ENCODE measurements at regions not wholly inside any gene's neighbourhood (a gene's known extent, or its start where the extent isn't known, plus 50 kb on each side); places are given as distances from the start of the nearest gene placed in this dataset.
"Not testable (repeated sequence)": the region's sequence is repeated elsewhere in the genome, so short reads cannot be mapped to it uniquely, and the experiment has no call there.

DNA sequence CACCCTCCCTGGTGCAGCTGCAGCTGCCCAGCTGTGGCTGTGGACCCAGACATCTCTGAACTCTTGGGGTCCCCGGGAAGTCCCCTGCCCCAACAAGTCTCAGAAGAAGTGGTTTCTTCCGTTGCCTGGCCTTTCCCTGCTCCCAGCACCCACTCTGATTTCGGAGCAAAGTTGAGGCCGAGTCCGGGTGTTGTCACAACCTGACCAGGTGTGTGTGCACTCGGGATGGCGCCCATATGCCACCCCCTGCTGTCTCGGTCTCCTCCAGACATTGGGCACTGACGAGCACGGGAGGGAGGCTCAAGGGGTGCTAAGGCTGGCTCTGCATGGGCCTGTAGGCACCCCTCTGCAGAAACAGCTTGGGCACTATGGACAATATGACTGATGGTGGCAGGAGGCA lies 1055.3 kb downstream of the REEP3 start:
- no peaks in the 10 kb centered on the region for H3K27me3 ChIP-seq (ENCODE audit: control insufficient read depth, insufficient read depth, low read length)
- H3K4me1 ChIP-seq (ENCODE audit: control insufficient read depth, insufficient read depth, low read length): no peaks in the 10 kb centered on the region
- H3K9ac ChIP-seq (ENCODE audit: low read length): no peak overlapping the region

GRCh38 chr10:64578757-64579156 lies 1057.6 kb downstream of the REEP3 start:
- not testable (repeated sequence) for H3K27me3 ChIP-seq (ENCODE audit: control insufficient read depth, insufficient read depth, low read length); H3K4me1 ChIP-seq (ENCODE audit: control insufficient read depth, insufficient read depth, low read length); H3K27ac ChIP-seq (ENCODE audit: low read depth, low read length); H3K36me3 ChIP-seq (ENCODE audit: control insufficient read depth, insufficient read depth, low read length); H3K4me3 ChIP-seq (ENCODE audit: low read length); H3K9ac ChIP-seq (ENCODE audit: low read length)

More for the DNA sequence above, 1055.3 kb downstream of the REEP3 start:
- no peak overlapping the region for H3K4me3 ChIP-seq (ENCODE audit: low read length)
- no peak overlapping the region for H3K27ac ChIP-seq (ENCODE audit: low read depth, low read length)
- H3K36me3 ChIP-seq (ENCODE audit: control insufficient read depth, insufficient read depth, low read length): no peaks in the 10 kb centered on the region

GRCh38 chr10:64586934-64587503 lies 1065.8 kb downstream of the REEP3 start:
- Histone ChIP-seq H3K27me3 (ENCODE audit: control insufficient read depth, insufficient read depth, low read length) (no peaks in the 10 kb centered on the region), H3K9ac (ENCODE audit: low read length) (no peak overlapping the region), H3K27ac (ENCODE audit: low read depth, low read length) (no peak overlapping the region), H3K4me1 (ENCODE audit: control insufficient read depth, insufficient read depth, low read length) (no peaks in the 10 kb centered on the region), H3K36me3 (ENCODE audit: control insufficient read depth, insufficient read depth, low read length) (no peaks in the 10 kb centered on the region), H3K4me3 (ENCODE audit: low read length) (no peak overlapping the region)

- Histone ChIP-seq H3K27me3 (ENCODE audit: control insufficient read depth, insufficient read depth, low read length) (no peaks in the 10 kb centered on the region), H3K27ac (ENCODE audit: low read depth, low read length) (no peak overlapping the region), H3K9ac (ENCODE audit: low read length) (no peak overlapping the region), H3K36me3 (ENCODE audit: control insufficient read depth, insufficient read depth, low read length) (no peaks in the 10 kb centered on the region), H3K4me3 (ENCODE audit: low read length) (no peak overlapping the region), H3K4me1 (ENCODE audit: control insufficient read depth, insufficient read depth, low read length) (no peaks in the 10 kb centered on the region)
Measured at GRCh38 chr10:64594072-64594471, 1072.9 kb downstream of the REEP3 start.

DNA sequence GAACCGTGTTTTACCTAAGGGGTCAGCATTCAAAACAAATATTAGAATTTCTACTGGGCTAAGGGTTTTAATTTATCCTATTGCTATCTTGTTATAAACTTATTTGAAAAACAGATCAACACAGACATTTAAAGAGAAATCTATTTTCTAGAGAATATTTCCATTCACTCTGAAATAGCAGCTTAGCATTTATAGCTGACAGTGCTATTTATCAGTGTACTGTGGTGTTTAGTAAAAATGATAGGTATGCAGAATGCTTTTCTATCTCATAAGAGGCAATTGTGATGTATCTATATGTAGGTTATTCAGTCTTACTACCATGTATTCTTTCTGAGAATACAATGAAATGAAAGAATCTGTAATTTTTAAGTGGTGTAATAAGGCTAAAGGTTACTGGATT lies 1077.4 kb downstream of the REEP3 start:
- Histone ChIP-seq H3K27me3 (ENCODE audit: control insufficient read depth, insufficient read depth, low read length) (no peaks in the 10 kb centered on the region), H3K27ac (ENCODE audit: low read depth, low read length) (no peak overlapping the region), H3K36me3 (ENCODE audit: control insufficient read depth, insufficient read depth, low read length) (no peaks in the 10 kb centered on the region), H3K4me3 (ENCODE audit: low read length) (no peak overlapping the region), H3K9ac (ENCODE audit: low read length) (no peak overlapping the region), H3K4me1 (ENCODE audit: control insufficient read depth, insufficient read depth, low read length) (no peaks in the 10 kb centered on the region)

DNA sequence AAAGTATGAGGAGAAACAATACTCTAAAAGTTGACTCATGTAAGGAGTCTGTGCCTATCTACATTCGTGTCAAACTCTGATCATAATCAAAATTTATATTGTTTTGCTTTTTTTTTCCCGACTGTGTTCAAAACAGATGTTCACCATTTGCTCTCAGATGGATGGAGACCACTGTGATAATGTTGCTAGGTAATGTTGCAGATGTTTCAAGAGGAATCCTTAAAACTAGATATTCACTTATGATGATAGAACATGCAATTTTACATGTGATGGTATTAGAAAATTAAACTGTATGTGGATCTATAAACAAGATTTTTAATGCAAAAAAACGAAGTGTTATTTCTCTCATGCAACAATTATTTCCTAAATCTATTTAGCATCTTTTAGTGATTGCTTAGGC lies 1080.1 kb downstream of the REEP3 start:
- Histone ChIP-seq H3K36me3 (ENCODE audit: control insufficient read depth, insufficient read depth, low read length) (no peaks in the 10 kb centered on the region), H3K4me1 (ENCODE audit: control insufficient read depth, insufficient read depth, low read length) (no peaks in the 10 kb centered on the region), H3K27me3 (ENCODE audit: control insufficient read depth, insufficient read depth, low read length) (no peaks in the 10 kb centered on the region), H3K27ac (ENCODE audit: low read depth, low read length) (no peak overlapping the region), H3K4me3 (ENCODE audit: low read length) (no peak overlapping the region), H3K9ac (ENCODE audit: low read length) (no peak overlapping the region)

DNA sequence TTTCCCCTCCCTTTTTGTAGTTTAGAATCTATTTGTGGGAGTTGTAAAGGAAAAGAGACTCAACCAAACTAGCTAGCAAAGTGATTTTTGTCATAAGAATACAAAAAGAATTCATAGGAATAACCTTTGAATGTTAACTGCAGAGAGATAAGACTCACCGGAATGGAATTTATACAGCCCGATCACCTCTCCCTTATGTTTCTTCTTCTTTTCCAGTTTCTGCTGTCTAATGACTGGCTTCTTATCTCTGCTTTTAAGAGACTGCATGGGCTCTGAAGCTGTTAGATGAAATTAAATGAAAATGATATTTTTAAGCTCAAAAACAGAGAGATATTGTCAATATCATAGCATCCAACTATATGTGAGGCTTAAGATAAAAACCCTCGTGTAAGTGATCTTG lies 1095.9 kb downstream of the REEP3 start:
- H3K27ac ChIP-seq (ENCODE audit: low read depth, low read length): no peak overlapping the region
- H3K27me3 ChIP-seq (ENCODE audit: control insufficient read depth, insufficient read depth, low read length): no peaks in the 10 kb centered on the region
- no peak overlapping the region for H3K9ac ChIP-seq (ENCODE audit: low read length)

GRCh38 chr10:64619102-64619501 lies 1097.9 kb downstream of the REEP3 start:
- H3K9ac ChIP-seq (ENCODE audit: low read length): no peak overlapping the region
- no peaks in the 10 kb centered on the region for H3K36me3 ChIP-seq (ENCODE audit: control insufficient read depth, insufficient read depth, low read length)
- H3K27me3 ChIP-seq (ENCODE audit: control insufficient read depth, insufficient read depth, low read length): no peaks in the 10 kb centered on the region
- no peaks in the 10 kb centered on the region for H3K4me1 ChIP-seq (ENCODE audit: control insufficient read depth, insufficient read depth, low read length)
- no peak overlapping the region for H3K27ac ChIP-seq (ENCODE audit: low read depth, low read length)
- no peak overlapping the region for H3K4me3 ChIP-seq (ENCODE audit: low read length)

More for the DNA sequence above, 1095.9 kb downstream of the REEP3 start:
- H3K36me3 ChIP-seq (ENCODE audit: control insufficient read depth, insufficient read depth, low read length): no peaks in the 10 kb centered on the region
- H3K4me1 ChIP-seq (ENCODE audit: control insufficient read depth, insufficient read depth, low read length): no peaks in the 10 kb centered on the region
- no peak overlapping the region for H3K4me3 ChIP-seq (ENCODE audit: low read length)

DNA sequence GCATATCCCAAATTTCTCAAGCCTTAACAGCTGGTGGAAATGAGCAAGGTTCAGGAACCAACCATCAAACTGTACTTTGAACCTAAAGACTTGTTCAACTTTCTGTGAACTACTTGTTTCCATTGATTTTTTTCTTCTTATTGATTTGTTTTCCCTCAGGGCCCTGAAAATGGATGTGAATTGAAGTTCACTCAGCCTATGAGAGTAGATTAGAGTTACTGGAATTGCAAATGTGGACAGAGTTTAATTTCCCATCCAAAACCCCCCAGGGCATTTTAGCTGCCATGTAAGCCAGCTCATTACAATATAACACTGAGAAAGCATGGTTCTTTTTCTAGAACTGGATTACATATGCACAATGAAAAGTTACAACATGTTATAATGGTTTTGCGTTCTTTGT lies 1105.7 kb downstream of the REEP3 start:
- H3K27ac ChIP-seq (ENCODE audit: low read depth, low read length): no peak overlapping the region
- no peaks in the 10 kb centered on the region for H3K4me1 ChIP-seq (ENCODE audit: control insufficient read depth, insufficient read depth, low read length)
- no peak overlapping the region for H3K9ac ChIP-seq (ENCODE audit: low read length)
- H3K36me3 ChIP-seq (ENCODE audit: control insufficient read depth, insufficient read depth, low read length): no peaks in the 10 kb centered on the region
- H3K4me3 ChIP-seq (ENCODE audit: low read length): no peak overlapping the region
- H3K27me3 ChIP-seq (ENCODE audit: control insufficient read depth, insufficient read depth, low read length): no peaks in the 10 kb centered on the region

- H3K36me3 ChIP-seq (ENCODE audit: control insufficient read depth, insufficient read depth, low read length): no peaks in the 10 kb centered on the region
- H3K27ac ChIP-seq (ENCODE audit: low read depth, low read length): no peak overlapping the region
- no peak overlapping the region for H3K4me3 ChIP-seq (ENCODE audit: low read length)
- H3K9ac ChIP-seq (ENCODE audit: low read length): no peak overlapping the region
- no peaks in the 10 kb centered on the region for H3K4me1 ChIP-seq (ENCODE audit: control insufficient read depth, insufficient read depth, low read length)
- no peaks in the 10 kb centered on the region for H3K27me3 ChIP-seq (ENCODE audit: control insufficient read depth, insufficient read depth, low read length)
Measured at GRCh38 chr10:64630534-64630933, 1109.3 kb downstream of the REEP3 start.

GRCh38 chr10:64635906-64636305 lies 1114.7 kb downstream of the REEP3 start:
- no peak overlapping the region for H3K4me3 ChIP-seq (ENCODE audit: low read length)
- H3K27ac ChIP-seq (ENCODE audit: low read depth, low read length): no peak overlapping the region
- no peak overlapping the region for H3K9ac ChIP-seq (ENCODE audit: low read length)

GRCh38 chr10:64636461-64636860 lies 1115.3 kb downstream of the REEP3 start:
- Histone ChIP-seq H3K27ac (ENCODE audit: low read depth, low read length) (no peak overlapping the region), H3K36me3 (ENCODE audit: control insufficient read depth, insufficient read depth, low read length) (no peaks in the 10 kb centered on the region), H3K9ac (ENCODE audit: low read length) (no peak overlapping the region), H3K4me3 (ENCODE audit: low read length) (no peak overlapping the region), H3K4me1 (ENCODE audit: control insufficient read depth, insufficient read depth, low read length) (no peaks in the 10 kb centered on the region), H3K27me3 (ENCODE audit: control insufficient read depth, insufficient read depth, low read length) (no peaks in the 10 kb centered on the region)

More at GRCh38 chr10:64635906-64636305, 1114.7 kb downstream of the REEP3 start:
- Histone ChIP-seq H3K27me3 (ENCODE audit: control insufficient read depth, insufficient read depth, low read length) (no peaks in the 10 kb centered on the region), H3K36me3 (ENCODE audit: control insufficient read depth, insufficient read depth, low read length) (no peaks in the 10 kb centered on the region), H3K4me1 (ENCODE audit: control insufficient read depth, insufficient read depth, low read length) (no peaks in the 10 kb centered on the region)

DNA sequence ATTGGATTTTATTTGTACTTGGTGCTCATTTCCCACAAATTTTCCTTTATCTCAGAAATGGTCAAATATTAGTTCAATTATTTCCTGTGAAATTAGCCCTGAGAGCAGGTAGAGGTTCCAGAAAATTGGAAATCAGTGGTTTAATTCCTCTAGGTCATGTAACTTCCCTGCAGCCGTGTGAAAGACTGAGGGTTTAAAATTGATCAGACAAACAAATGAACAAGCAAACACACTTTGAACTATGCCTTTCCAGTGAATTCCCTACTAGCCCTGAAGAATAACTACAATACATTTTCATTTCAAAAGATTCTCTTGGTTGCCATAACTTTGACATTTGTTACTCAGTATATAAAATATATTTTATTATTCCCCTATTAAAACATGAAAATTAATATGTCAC lies 1116.7 kb downstream of the REEP3 start:
- Histone ChIP-seq H3K27me3 (ENCODE audit: control insufficient read depth, insufficient read depth, low read length) (no peaks in the 10 kb centered on the region), H3K4me3 (ENCODE audit: low read length) (no peak overlapping the region), H3K27ac (ENCODE audit: low read depth, low read length) (no peak overlapping the region), H3K4me1 (ENCODE audit: control insufficient read depth, insufficient read depth, low read length) (no peaks in the 10 kb centered on the region), H3K36me3 (ENCODE audit: control insufficient read depth, insufficient read depth, low read length) (no peaks in the 10 kb centered on the region), H3K9ac (ENCODE audit: low read length) (no peak overlapping the region)
